ENCODE measurements at regions not wholly inside any gene's neighbourhood (a gene's known extent, or its start where the extent isn't known, plus 50 kb on each side); places are given as distances from the start of the nearest gene placed in this dataset.
"Not testable (repeated sequence)": the region's sequence is repeated elsewhere in the genome, so short reads cannot be mapped to it uniquely, and the experiment has no call there.

DNA sequence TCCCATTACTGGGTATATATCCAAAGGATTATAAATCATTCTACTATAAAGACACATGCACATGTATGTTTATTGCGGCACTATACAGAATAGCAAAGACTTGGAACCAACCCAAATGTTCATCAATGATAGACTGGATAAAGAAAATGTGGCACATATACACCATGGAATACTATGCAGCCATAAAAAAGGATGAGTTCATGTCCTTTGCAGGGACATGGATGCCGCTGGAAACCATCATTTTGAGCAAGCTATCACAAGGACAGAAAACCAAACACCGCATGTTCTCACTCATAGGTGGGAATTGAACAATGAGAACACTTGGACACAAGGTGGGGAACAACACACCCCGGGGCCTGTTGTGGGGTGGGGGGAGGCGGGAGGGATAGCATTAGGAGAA lies 57.0 kb upstream of the NEUROD1 start:
- not testable (repeated sequence) for DNase-seq

DNA sequence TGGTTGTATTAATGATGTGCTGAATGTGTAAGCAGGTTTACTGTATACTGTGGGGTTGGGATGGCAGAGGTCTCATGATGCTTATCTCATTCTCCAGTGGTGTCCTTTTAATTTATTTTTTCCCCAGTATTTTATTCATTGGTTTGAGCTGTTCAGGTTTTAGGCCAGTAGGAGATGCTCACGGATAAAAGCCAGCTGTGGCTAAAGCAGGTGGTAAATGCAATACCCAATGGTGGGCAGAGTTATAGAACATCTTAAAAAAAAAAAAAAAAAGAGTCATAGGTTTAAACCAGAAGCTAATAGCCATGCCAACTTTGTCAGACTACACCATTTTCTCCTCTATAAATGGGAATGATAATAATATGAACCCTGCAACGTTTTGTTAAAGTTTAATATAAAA lies 57.8 kb upstream of the NEUROD1 start:
- no peak for DNase-seq

DNA sequence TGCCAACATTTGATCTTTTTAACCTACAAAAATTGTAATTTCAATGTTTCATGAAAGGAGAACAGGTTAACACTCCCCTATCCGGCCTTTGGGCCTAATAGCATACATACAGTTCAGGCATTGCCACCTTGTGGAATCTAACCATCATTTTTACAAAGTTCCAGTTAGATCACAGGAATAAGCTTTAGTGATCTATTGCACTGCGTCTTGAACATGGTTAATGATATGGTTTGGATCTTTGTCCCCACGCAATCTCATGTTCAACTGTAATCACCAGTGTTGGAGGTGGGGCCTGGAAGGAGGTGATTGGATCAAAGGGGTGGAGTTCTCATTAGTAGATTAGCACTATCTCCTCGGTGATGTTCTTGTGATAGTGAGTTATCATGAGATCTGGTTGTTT lies 58.2 kb upstream of the NEUROD1 start:
- no peak for DNase-seq

GRCh38 chr2:181741756-181742155 lies 61.4 kb upstream of the NEUROD1 start:
- DNase-seq: no peak

DNA sequence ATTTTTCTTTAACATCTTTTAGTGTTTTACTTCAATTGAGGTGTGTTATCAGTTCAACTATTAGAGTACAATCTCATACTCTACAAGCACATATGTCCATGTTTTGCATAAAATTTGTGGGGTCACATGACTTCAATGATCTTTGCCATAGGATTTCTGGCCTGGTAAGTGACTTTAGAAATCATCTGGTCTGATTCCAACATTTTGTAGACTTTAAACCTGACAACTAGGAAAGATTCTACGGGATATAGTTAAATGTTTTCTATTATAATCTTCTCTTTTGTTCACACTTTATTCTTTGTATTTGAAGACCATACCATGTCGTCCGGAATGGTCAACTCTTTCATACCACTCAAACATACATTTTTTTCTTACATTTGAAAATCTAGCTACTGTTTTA lies 62.0 kb upstream of the NEUROD1 start:
- DNase-seq: no peak

DNA sequence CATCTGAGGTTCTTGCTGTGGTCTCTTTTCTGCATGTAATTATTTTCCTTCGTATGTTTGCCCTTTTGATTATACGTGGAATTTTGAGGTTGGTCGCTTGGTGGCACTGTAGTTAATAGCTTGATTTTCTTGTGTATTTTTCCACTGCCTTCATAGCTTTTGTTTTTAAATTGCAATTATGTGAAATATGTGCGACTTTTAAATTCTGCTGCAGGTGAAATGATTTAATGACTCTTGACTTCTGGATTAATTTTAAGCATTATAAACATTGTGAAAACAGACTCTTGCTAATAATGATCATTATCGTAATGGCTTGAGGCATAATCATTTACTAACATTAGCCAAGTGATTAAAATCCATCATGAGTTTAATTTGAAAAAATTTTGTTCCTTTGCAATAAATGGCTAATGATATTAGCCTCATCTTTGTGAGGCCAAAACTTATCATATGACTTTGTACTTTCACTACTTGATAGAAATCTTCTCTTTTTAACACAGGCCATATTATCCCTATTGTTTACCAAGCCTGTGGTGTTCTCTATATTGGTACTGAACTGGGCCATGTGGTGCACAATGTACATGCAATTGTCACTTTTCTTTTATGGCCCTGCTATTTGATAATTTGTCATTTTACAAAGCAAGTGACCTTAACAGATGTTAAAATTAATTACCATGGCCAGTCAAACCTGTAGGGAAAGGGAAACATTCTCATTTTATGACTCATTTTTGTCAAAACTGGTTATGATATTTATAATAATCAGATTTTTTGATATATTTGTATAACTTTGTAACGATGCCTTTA lies 62.8 kb upstream of the NEUROD1 start:
- peak; percentile 62 for DNase-seq

DNA sequence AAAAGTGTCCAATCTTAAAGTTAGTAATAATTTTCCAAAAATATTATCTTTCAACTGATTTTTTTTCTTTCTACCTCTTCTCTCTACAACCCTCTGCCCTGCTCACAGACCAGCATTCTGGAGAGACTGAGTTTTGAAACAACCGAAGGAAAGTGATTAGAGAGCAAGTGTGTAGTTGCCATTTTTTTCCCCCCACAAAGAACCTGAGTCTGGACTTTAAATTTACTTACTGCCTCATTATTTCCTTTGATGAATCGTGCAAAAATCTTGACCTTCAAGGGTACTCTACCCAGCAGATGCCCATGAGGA lies 63.4 kb upstream of the NEUROD1 start:
- no peak for DNase-seq

DNA sequence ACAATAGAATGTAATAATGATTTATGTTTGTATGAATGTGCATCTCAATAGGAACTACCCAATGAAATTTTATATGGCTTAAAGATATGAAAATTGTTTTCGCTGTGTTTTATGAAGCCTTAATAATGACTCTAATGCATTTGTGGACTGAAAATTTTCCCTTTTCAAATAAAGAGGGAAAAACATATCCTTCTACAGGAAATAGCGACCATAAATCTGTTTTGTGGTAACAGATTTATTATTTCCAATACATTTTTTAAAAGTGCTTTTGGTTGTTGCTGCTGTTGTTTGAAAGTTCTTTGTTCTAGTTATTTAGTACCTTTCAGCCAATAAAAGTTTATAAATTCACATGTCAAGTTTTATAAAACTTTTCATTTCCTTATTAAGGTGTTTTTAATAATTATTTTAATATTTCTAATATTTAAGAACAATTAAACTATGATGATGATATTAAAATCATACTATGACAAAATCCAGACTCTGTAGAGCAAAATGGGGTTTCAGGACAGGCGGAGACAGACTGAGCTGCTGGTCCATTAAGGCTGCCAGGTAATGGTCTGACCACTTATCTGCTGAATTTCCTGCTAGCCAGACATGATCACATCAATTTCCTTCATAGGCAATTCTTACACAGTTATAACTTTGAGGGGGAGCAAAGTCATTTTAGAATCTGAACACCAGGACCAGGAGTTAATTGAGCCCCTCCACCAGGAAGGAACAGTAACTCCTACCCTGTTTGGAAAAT lies 65.7 kb upstream of the NEUROD1 start:
- no peak for DNase-seq

- DNase-seq: no peak
These were observed 66.5 kb upstream of the NEUROD1 start for GRCh38 chr2:181746844-181747243.

DNA sequence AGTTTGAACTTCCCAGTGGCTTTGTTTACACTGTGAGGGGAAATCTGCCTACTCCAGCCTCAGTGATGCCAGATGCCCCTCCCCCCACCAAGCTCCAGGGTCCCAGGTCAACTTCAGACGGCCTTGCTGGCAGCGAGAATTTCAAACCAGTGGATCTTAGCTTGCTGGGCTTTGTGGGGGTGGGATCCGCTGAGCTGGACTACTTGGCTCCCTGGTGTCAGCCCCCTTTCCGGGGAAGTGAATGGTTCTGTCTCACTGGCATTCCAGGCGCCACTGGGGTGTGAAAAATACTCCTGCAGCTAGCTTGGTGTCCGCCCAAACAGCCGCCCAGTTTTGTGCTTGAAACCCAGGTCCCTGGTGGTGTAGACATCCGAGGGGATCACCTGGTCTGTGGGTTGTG lies 70.0 kb upstream of the NEUROD1 start:
- DNase-seq: no peak

DNA sequence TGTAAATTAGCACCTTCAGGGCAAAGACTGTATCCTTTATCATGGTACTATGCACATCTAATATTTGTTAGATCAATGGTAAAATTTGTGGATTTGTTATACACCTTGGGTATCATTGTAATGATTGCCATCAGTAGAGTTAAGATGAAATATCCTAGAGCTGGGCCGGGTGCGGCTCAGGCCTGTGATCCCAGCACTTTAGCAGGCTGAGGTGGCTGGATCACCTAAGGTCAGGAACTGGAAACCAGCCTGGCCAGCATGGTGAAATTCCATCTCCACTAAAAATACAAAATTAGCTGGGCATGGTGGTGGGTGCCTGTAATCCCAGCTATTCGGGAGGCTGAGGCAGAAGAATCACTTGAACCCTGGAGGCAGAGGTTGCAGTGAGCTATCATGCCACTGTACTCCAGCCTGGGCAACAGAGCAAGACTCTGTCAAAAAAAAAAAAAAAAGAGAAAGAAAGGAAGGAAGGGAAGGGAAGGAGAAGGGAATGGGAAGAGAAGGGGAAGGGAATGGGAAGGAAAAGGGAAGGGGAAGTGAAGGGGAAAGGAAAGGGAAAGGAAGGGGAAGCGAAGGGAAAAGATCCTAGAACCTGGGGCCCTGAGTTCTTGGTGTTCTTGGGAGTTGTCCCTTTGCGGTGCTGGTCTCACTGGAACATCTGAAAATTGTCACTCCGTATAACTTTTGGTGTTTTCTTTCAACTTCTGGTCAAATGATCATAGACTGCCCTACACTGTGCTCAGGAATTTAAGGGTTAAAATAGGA lies 71.1 kb upstream of the NEUROD1 start:
- no peak for DNase-seq

DNA sequence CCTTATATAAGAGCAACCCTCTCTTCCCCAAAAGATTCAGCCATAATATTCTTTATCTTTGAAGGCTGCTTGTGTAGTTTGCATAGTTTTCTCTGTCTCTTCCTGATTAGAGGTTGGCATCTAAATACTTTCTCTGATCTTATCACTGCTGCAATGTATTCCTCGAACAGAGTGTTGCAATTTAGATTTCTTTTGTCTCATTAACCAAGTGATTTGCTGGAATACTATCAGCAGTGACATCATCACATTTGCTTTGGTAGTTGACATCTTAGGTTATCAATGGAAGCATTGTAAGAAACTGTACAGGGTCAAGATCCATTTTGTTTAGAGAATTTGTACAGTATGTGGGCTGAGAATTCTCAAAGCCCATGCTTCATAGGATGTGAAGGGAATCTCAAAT lies 72.0 kb upstream of the NEUROD1 start:
- no peak for DNase-seq

DNA sequence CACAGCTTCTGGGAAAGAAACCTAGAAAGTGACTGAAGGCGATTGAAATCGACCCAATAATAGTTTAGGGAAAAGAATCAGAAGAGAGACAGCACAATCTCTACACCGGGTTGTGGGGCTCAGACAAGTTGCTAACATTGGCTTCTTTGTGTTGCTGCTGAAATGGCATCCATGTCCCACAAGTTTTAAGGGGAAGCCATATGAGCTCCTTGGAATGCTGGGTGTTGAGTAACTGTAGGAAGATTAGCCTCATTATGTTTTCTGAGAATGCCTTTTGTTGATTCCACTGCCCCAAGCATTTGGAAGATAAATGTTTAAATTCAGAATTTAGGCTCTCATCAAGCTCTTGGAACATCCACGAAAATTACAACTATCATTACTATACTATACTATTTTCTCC lies 73.4 kb upstream of the NEUROD1 start:
- DNase-seq: no peak

GRCh38 chr2:181754105-181754504 lies 73.8 kb upstream of the NEUROD1 start:
- no peak for DNase-seq

DNA sequence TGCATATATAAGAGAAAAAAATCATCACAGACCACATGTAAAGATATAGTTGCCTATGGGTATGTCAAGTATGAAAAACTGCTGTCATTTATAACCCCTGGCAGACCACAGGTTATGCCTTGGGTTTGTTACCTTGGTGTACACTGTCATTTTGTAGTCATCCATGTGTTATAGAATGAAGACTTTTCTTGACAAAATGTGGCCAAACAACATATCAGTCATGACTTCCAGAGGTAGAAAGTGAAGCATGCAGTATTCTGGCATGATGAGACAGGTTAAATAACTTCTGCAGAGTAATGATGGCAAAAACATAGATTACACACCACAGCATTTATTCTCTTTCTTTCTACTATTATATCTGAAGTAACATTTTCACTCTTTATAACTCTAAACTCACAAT lies 74.9 kb upstream of the NEUROD1 start:
- no peak for DNase-seq

DNA sequence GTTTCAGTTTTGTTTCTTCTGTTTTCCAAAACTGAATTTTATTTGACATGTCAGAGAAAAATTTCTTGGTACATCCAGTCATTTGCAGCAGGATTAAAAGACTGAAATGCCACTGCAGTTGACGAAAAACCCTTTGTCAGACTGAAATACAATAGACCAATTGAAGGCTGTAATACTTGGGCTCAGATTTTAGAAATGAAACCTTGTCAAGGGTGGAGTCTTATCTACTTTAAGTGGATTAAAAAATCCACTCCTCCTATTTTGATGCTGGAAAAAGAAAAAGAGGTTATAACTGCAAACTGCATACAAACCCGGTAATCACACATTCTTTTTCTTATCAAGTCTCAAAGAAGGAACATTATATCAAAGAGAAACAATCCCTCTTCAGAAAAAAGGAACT lies 80.2 kb upstream of the NEUROD1 start:
- no peak for DNase-seq

GRCh38 chr2:181761175-181761574 lies 80.9 kb upstream of the NEUROD1 start:
- no peak for DNase-seq

DNA sequence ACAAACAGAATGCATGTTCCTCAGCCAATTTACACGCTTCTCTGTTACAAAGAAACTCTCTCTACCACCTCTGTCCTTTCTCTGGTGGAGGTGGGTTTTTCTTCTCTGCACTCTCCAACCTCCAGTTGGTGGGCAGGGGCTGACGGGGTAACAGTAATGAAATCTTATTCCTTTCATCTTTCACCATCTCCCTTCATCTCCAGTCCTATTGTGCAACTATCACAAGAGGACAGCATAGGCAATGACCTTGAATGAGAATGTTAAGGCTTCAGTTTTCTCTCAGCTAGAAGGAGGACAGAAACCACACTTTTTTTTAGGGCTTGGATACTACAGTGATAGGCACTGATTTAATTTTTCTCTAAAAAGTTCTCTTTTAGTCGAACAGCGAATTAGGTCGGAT lies 81.7 kb upstream of the NEUROD1 start:
- DNase-seq: no peak

DNA sequence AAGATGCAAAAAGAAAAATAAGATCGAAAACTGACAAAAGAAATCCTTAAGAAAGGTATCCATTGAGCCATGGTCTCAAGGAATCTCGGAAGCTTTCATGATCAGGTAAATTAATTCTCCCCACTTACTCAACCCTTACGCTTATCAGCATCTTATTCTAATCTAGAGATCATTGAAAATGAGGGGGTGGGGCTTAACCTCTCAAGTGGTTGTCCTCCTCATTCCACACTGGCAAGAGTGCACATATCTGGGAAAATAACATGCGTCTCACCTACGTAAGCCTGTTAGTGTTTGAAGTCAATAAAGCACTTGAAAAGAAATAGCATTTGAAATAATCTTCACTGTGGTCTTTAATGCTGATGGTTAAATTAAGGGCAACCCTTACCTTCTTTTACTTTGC lies 82.5 kb upstream of the NEUROD1 start:
- no peak for DNase-seq

DNA sequence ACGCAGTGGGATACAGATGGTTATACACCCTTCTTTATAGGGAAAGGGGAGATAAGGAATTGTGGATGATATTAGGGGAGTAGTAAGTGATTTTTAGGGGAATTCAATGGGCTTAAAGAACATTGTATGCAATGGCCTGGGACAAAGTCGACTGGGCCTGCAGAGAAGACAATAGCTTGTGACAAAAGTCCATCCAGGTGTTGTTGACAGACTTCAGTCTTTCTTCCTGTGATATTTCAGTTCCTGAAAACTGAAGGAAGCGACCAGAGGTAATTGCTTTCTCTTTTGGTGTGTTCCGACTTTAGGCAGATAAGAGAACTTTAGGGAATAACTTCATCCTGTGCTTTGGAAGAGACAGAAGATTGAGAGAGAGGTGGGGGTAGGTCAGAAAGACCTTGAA lies 83.1 kb upstream of the NEUROD1 start:
- DNase-seq: no peak

DNA sequence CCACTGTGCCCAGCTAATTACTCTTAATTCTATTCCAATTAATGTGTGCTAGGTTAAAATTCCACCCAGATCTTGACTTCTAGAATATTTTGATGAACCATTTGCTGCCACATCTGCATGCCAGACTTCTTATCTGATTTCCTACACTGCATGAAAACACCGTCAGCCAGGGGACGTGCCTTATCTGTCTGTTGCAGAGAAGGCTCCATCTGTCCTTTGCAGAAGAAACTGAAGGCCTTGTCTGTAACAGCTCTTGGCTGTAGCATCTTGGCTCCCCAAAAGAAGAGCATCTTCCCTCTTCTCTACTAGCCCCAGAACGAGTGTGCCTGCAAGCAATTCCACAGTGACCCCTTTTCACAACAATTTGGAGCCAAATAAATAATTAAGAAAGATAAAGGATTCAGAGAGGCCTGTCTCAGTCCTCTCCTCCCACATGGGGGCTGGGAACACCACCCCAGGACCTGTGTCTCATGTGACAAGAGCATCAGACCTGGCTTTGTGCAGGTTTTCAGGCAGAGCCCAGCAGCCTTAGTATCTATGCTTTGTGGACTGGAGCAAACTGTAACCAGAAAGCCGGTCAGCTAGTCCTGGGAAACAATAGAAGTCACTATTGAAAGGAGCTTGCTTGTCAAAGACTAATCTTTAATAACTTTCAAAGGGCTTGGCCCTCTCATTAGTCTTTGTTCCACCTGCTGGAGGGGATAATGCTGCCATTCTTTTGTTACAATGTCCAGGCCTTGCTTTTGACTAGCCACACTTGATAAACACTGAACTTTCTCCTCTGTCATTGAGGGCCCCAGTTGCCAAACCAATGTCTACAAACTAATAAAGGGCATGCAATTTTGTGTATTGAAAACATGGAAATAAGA lies 84.0 kb upstream of the NEUROD1 start:
- no peak for DNase-seq

GRCh38 chr2:181766129-181766528 lies 85.8 kb upstream of the NEUROD1 start:
- no peak for DNase-seq

- DNase-seq: no peak
These were observed 89.8 kb upstream of the NEUROD1 start for GRCh38 chr2:181770150-181770549.
